Stimulated activated naive CD8-positive, alpha-beta T cell treated with anti-CD3 and anti-CD28 coated beads, Interleukin-15, amount 100 ng/mL, for 72 hours (primary cell): ENCODE measurements at regions not wholly inside any gene's neighbourhood (a gene's known extent, or its start where the extent isn't known, plus 50 kb on each side); places are given as distances from the start of the nearest gene placed in this dataset.

ENCODE experiments used
- ATAC-seq: fragments of 150-1000 bp; cut with Tn5 transposase; 2 replicates; pipeline ENCODE4 v1.10.0; 2021; ENCODE audit warnings: mild to moderate bottlenecking, moderate library complexity
- DNase-seq, 2 donors: peaks; one replicate each; pipeline ENCODE4 v3.0.0; 2021 to 2022
- H3K27ac Mint-ChIP-seq, 2 donors: one replicate each; pipeline ENCODE4 v1.8.0; 2022; ENCODE audit warnings: mild to moderate bottlenecking in 2 of 2, mixed read lengths in 2 of 2, moderate library complexity in 2 of 2
- H3K27me3 Mint-ChIP-seq: one replicate; pipeline ENCODE4 v1.8.0; 2022; ENCODE audit warnings: mixed read lengths
- H3K4me1 Mint-ChIP-seq: one replicate; pipeline ENCODE4 v1.8.0; 2022; ENCODE audit warnings: mild to moderate bottlenecking, mixed read lengths
- H3K4me3 Mint-ChIP-seq, 2 donors: one replicate each; pipeline ENCODE4 v1.8.0; 2022; ENCODE audit warnings: mild to moderate bottlenecking in 2 of 2, mixed read lengths in 2 of 2, moderate library complexity in 1 of 2
- H3K9me3 Mint-ChIP-seq, 2 donors: one replicate each; pipeline ENCODE4 v1.8.0; 2022; ENCODE audit warnings: mixed read lengths in 2 of 2

- Mint-ChIP-seq H3K27me3 (peaks cover 24% of the 10 kb centered on the region), H3K27ac (no peak overlapping the region), H3K9me3 (no peaks in the 10 kb centered on the region), H3K4me1 (no peaks in the 10 kb centered on the region), H3K4me3 (no peak overlapping the region)
- DNase-seq, result no peak
- ATAC-seq, result no peak
Measured at GRCh38 chr9:134967547-134967930, 49.8 kb upstream of the FCN1 start.

GRCh38 chr9:134968011-134968822 lies 50.5 kb upstream of the FCN1 start:
- Mint-ChIP-seq H3K4me1 (no peaks in the 10 kb centered on the region), H3K27me3 (peaks cover 31% of the 10 kb centered on the region), H3K4me3 (no peak overlapping the region), H3K9me3 (no peaks in the 10 kb centered on the region), H3K27ac (no peak overlapping the region)
- DNase-seq, result no peak
- ATAC-seq, result no peak

GRCh38 chr9:134968823-134969090 lies 51.0 kb upstream of the FCN1 start:
- DNase-seq (no peak), ATAC-seq (no peak)
- Mint-ChIP-seq H3K27me3 (peaks cover 37% of the 10 kb centered on the region), H3K4me1 (no peaks in the 10 kb centered on the region), H3K9me3 (no peaks in the 10 kb centered on the region), H3K4me3 (no peak overlapping the region), H3K27ac (no peak overlapping the region)

GRCh38 chr9:134969156-134970045 lies 51.7 kb upstream of the FCN1 start:
- peak overlapping the region in 1 of 2 donors; percentile 83 for H3K27ac Mint-ChIP-seq
- DNase-seq, result no peak
- H3K4me1 Mint-ChIP-seq, result no peaks in the 10 kb centered on the region
- peaks cover 43% of the 10 kb centered on the region for H3K27me3 Mint-ChIP-seq
- no peaks in the 10 kb centered on the region for H3K9me3 Mint-ChIP-seq
- H3K4me3 Mint-ChIP-seq, result no peak overlapping the region
- no peak for ATAC-seq

GRCh38 chr9:134970198-134970597 lies 52.5 kb upstream of the FCN1 start:
- H3K4me1 Mint-ChIP-seq, result no peaks in the 10 kb centered on the region
- DNase-seq, result no peak
- H3K4me3 Mint-ChIP-seq, result no peak overlapping the region
- no peak overlapping the region for H3K27ac Mint-ChIP-seq
- H3K9me3 Mint-ChIP-seq, result no peaks in the 10 kb centered on the region
- no peak for ATAC-seq
- H3K27me3 Mint-ChIP-seq, result peaks cover 43% of the 10 kb centered on the region

GRCh38 chr9:134970719-134971118 lies 53.0 kb upstream of the FCN1 start:
- H3K9me3 Mint-ChIP-seq, result no peaks in the 10 kb centered on the region
- peaks cover 43% of the 10 kb centered on the region for H3K27me3 Mint-ChIP-seq
- no peak for ATAC-seq

GRCh38 chr9:134971196-134971595 lies 53.5 kb upstream of the FCN1 start:
- H3K4me3 Mint-ChIP-seq, result no peak overlapping the region
- H3K9me3 Mint-ChIP-seq, result no peaks in the 10 kb centered on the region
- peaks cover 43% of the 10 kb centered on the region for H3K27me3 Mint-ChIP-seq
- ATAC-seq (no peak), DNase-seq (no peak)
- H3K4me1 Mint-ChIP-seq, result no peaks in the 10 kb centered on the region
- H3K27ac Mint-ChIP-seq, result no peak overlapping the region

More at GRCh38 chr9:134970719-134971118, 53.0 kb upstream of the FCN1 start:
- no peak overlapping the region for H3K4me3 Mint-ChIP-seq
- no peak overlapping the region for H3K27ac Mint-ChIP-seq
- no peaks in the 10 kb centered on the region for H3K4me1 Mint-ChIP-seq
- DNase-seq, result no peak

GRCh38 chr9:134971696-134972095 lies 54.0 kb upstream of the FCN1 start:
- no peak for DNase-seq
- Mint-ChIP-seq H3K27ac (no peak overlapping the region), H3K4me3 (no peak overlapping the region), H3K4me1 (no peaks in the 10 kb centered on the region), H3K27me3 (peaks cover 43% of the 10 kb centered on the region), H3K9me3 (no peaks in the 10 kb centered on the region)
- no peak for ATAC-seq

GRCh38 chr9:134972140-134972539 lies 54.4 kb upstream of the FCN1 start:
- no peaks in the 10 kb centered on the region for H3K4me1 Mint-ChIP-seq
- H3K4me3 Mint-ChIP-seq, result no peak overlapping the region
- ATAC-seq (no peak), DNase-seq (no peak)
- H3K9me3 Mint-ChIP-seq, result no peaks in the 10 kb centered on the region
- no peak overlapping the region for H3K27ac Mint-ChIP-seq
- H3K27me3 Mint-ChIP-seq, result peaks cover 43% of the 10 kb centered on the region

- H3K4me1 Mint-ChIP-seq, result no peaks in the 10 kb centered on the region
- no peak overlapping the region for H3K27ac Mint-ChIP-seq
- DNase-seq (no peak), ATAC-seq (no peak)
- no peak overlapping the region for H3K4me3 Mint-ChIP-seq
- H3K9me3 Mint-ChIP-seq, result no peaks in the 10 kb centered on the region
- H3K27me3 Mint-ChIP-seq, result peaks cover 29% of the 10 kb centered on the region
Measured at GRCh38 chr9:134975253-134975652, 57.5 kb upstream of the FCN1 start.

- Mint-ChIP-seq H3K27ac (no peak overlapping the region), H3K4me3 (no peak overlapping the region), H3K9me3 (no peaks in the 10 kb centered on the region), H3K4me1 (no peaks in the 10 kb centered on the region), H3K27me3 (peaks cover 28% of the 10 kb centered on the region)
- DNase-seq, result no peak
- no peak for ATAC-seq
Measured at GRCh38 chr9:134976403-134976802, 58.7 kb upstream of the FCN1 start.

- H3K27me3 Mint-ChIP-seq, result peaks cover 11% of the 10 kb centered on the region
- H3K9me3 Mint-ChIP-seq, result no peaks in the 10 kb centered on the region
- no peak overlapping the region for H3K4me3 Mint-ChIP-seq
- no peak overlapping the region for H3K27ac Mint-ChIP-seq
- ATAC-seq, result no peak
- no peaks in the 10 kb centered on the region for H3K4me1 Mint-ChIP-seq
- DNase-seq, result no peak
Measured at GRCh38 chr9:134978272-134978671, 60.6 kb upstream of the FCN1 start.

GRCh38 chr9:134980516-134980915 lies 62.8 kb upstream of the FCN1 start:
- Mint-ChIP-seq H3K9me3 (peaks cover 0 to 2% of the 10 kb centered on the region in 2 donors), H3K27ac (no peak overlapping the region), H3K27me3 (no peaks in the 10 kb centered on the region), H3K4me1 (no peaks in the 10 kb centered on the region), H3K4me3 (no peak overlapping the region)
- DNase-seq (no peak), ATAC-seq (no peak)

- ATAC-seq (no peak), DNase-seq (no peak)
- Mint-ChIP-seq H3K27ac (no peak overlapping the region), H3K4me1 (no peaks in the 10 kb centered on the region), H3K9me3 (peaks cover 0 to 7% of the 10 kb centered on the region in 2 donors), H3K4me3 (no peak overlapping the region), H3K27me3 (no peaks in the 10 kb centered on the region)
Measured at GRCh38 chr9:134980991-134981390, 63.3 kb upstream of the FCN1 start.

GRCh38 chr9:134981829-134982228 lies 64.1 kb upstream of the FCN1 start:
- Mint-ChIP-seq H3K27ac (no peak overlapping the region), H3K4me3 (no peak overlapping the region), H3K27me3 (no peaks in the 10 kb centered on the region), H3K9me3 (peaks cover 4 to 9% of the 10 kb centered on the region in 2 donors), H3K4me1 (no peaks in the 10 kb centered on the region)
- DNase-seq (no peak), ATAC-seq (no peak)

- ATAC-seq, result no peak
- no peaks in the 10 kb centered on the region for H3K4me1 Mint-ChIP-seq
- peaks cover 9 to 14% of the 10 kb centered on the region in 2 donors for H3K9me3 Mint-ChIP-seq
- H3K4me3 Mint-ChIP-seq, result no peak overlapping the region
- H3K27me3 Mint-ChIP-seq, result no peaks in the 10 kb centered on the region
- no peak overlapping the region for H3K27ac Mint-ChIP-seq
- DNase-seq, result no peak
Measured at GRCh38 chr9:134982311-134982710, 64.6 kb upstream of the FCN1 start.
